ENCODE measurements at regions not wholly inside any gene's neighbourhood (a gene's known extent, or its start where the extent isn't known, plus 50 kb on each side); places are given as distances from the start of the nearest gene placed in this dataset.

- Histone ChIP-seq H3K27ac (no peak overlapping the region), H3K9ac (ENCODE audit: insufficient read length) (no peak overlapping the region), H3K36me3 (ENCODE audit: insufficient read depth, low read length) (no peaks in the 10 kb centered on the region), H3K9me3 (ENCODE audit: low read depth, low read length) (no peaks in the 10 kb centered on the region), H3K4me3 (no peak overlapping the region)
- DNase-seq (ENCODE audit: low read depth, low spot score) = no peak
- no peak for TF ChIP-seq POLR2AphosphoS5 (IDR thresholded peaks at IDR 0.05; ENCODE audit: borderline replicate concordance, low read depth, low read length)
- no peak for TF ChIP-seq EZH2 (IDR thresholded peaks at IDR 0.05)
- no peak for TF ChIP-seq FOXP2 (optimal IDR thresholded peaks at IDR 0.05; ENCODE audit: control extremely low read depth, extremely low read length, insufficient read depth)
These were observed 170.6 kb downstream of the TRMT11 start for GRCh38 chr6:126156973-126157372.

DNA sequence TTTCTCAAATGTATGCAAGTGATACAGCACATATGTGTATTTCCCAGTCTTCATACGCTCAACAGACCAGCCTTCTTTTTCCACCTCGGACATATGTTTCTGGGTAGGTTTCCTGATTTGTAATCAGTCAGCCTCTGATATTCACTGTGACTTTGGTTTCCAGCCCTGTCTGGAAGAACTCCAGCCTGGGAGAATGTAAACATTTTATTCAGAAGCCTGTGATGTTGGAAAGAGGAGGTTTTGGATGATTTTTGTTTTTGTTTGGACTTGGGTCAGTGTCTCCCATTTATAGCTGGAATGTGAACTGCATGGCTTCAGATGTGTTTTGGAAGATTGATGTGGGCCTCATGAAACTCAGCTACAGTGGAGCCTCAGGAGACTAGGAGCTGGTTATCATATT lies 172.2 kb upstream of the CENPW start:
- no peak overlapping the region for H3K9ac ChIP-seq (ENCODE audit: insufficient read length)
- H3K36me3 ChIP-seq (ENCODE audit: insufficient read depth, low read length) = no peaks in the 10 kb centered on the region
- TF ChIP-seq FOXP2 (optimal IDR thresholded peaks at IDR 0.05; ENCODE audit: control extremely low read depth, extremely low read length, insufficient read depth) (no peak), POLR2AphosphoS5 (IDR thresholded peaks at IDR 0.05; ENCODE audit: borderline replicate concordance, low read depth, low read length) (no peak), EZH2 (IDR thresholded peaks at IDR 0.05) (no peak)
- DNase-seq (ENCODE audit: low read depth, low spot score) = no peak
- H3K27ac ChIP-seq = no peak overlapping the region
- no peak overlapping the region for H3K4me3 ChIP-seq
- no peaks in the 10 kb centered on the region for H3K9me3 ChIP-seq (ENCODE audit: low read depth, low read length)

DNA sequence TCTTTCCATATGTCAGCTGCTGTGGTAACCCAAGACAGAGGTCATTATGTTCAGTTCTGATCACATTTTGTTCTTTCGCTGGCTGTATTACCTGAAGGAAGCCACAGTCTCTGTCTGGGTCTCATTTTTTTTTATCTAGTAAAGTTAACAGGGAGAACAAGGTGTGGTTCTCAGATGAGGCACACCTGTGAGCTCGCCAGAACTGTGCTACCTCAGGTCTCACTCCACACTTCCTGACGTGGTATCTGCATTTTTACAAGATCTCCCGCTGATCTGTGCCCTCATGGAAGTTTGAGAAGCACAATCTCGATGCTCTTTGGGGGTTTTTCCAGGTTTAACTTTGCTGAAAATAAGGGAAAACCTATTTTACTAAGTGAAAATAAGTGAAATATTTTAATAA lies 169.5 kb upstream of the CENPW start:
- DNase-seq (ENCODE audit: low read depth, low spot score) = no peak

DNA sequence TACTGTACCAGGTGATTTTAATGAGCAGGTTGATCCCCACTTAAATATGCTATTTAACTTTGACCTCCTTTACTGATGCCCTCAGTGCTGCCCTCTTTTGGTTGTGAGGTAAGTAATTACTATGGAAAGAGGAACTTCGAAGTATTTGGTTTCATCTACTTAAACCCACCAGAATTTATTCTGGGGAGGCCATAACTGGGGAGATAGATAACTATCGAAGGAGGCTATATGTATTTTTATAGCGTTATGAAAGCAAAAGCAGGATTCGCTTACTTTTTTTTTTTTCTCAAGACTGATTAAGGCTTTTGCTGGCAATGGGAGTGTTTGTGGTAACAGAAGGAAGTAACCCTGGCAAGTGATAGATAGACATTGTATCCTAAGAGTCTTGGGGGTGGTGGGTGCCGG lies 168.9 kb upstream of the CENPW start:
- no peak for DNase-seq (ENCODE audit: low read depth, low spot score)
- no peak overlapping the region for H3K4me3 ChIP-seq

More for the DNA sequence above, 169.5 kb upstream of the CENPW start:
- Histone ChIP-seq H3K27ac (no peak overlapping the region), H3K9me3 (ENCODE audit: low read depth, low read length) (no peaks in the 10 kb centered on the region), H3K4me3 (no peak overlapping the region), H3K36me3 (ENCODE audit: insufficient read depth, low read length) (no peaks in the 10 kb centered on the region), H3K9ac (ENCODE audit: insufficient read length) (no peak overlapping the region)
- TF ChIP-seq EZH2 (IDR thresholded peaks at IDR 0.05) (no peak), FOXP2 (optimal IDR thresholded peaks at IDR 0.05; ENCODE audit: control extremely low read depth, extremely low read length, insufficient read depth) (no peak), POLR2AphosphoS5 (IDR thresholded peaks at IDR 0.05; ENCODE audit: borderline replicate concordance, low read depth, low read length) (no peak)

GRCh38 chr6:126172131-126172530 lies 167.8 kb upstream of the CENPW start:
- TF ChIP-seq FOXP2 (optimal IDR thresholded peaks at IDR 0.05; ENCODE audit: control extremely low read depth, extremely low read length, insufficient read depth) (no peak), POLR2AphosphoS5 (IDR thresholded peaks at IDR 0.05; ENCODE audit: borderline replicate concordance, low read depth, low read length) (no peak), EZH2 (IDR thresholded peaks at IDR 0.05) (no peak)
- DNase-seq (ENCODE audit: low read depth, low spot score) = no peak
- no peaks in the 10 kb centered on the region for H3K9me3 ChIP-seq (ENCODE audit: low read depth, low read length)
- H3K27ac ChIP-seq = no peak overlapping the region
- H3K4me3 ChIP-seq = no peak overlapping the region
- no peaks in the 10 kb centered on the region for H3K36me3 ChIP-seq (ENCODE audit: insufficient read depth, low read length)
- H3K9ac ChIP-seq (ENCODE audit: insufficient read length) = no peak overlapping the region

More for the DNA sequence above, 168.9 kb upstream of the CENPW start:
- TF ChIP-seq FOXP2 (optimal IDR thresholded peaks at IDR 0.05; ENCODE audit: control extremely low read depth, extremely low read length, insufficient read depth) (no peak), POLR2AphosphoS5 (IDR thresholded peaks at IDR 0.05; ENCODE audit: borderline replicate concordance, low read depth, low read length) (no peak), EZH2 (IDR thresholded peaks at IDR 0.05) (no peak)
- no peaks in the 10 kb centered on the region for H3K36me3 ChIP-seq (ENCODE audit: insufficient read depth, low read length)
- H3K27ac ChIP-seq = no peak overlapping the region
- no peaks in the 10 kb centered on the region for H3K9me3 ChIP-seq (ENCODE audit: low read depth, low read length)
- no peak overlapping the region for H3K9ac ChIP-seq (ENCODE audit: insufficient read length)

- DNase-seq (ENCODE audit: low read depth, low spot score) = no peak
These were observed 166.7 kb upstream of the CENPW start for GRCh38 chr6:126173265-126173664.

GRCh38 chr6:126174697-126175096 lies 165.2 kb upstream of the CENPW start:
- no peak for DNase-seq (ENCODE audit: low read depth, low spot score)
- no peak overlapping the region for H3K4me3 ChIP-seq
- H3K27ac ChIP-seq = no peak overlapping the region
- no peak overlapping the region for H3K9ac ChIP-seq (ENCODE audit: insufficient read length)
- no peaks in the 10 kb centered on the region for H3K9me3 ChIP-seq (ENCODE audit: low read depth, low read length)
- no peaks in the 10 kb centered on the region for H3K36me3 ChIP-seq (ENCODE audit: insufficient read depth, low read length)
- TF ChIP-seq FOXP2 (optimal IDR thresholded peaks at IDR 0.05; ENCODE audit: control extremely low read depth, extremely low read length, insufficient read depth) (no peak), EZH2 (IDR thresholded peaks at IDR 0.05) (no peak), POLR2AphosphoS5 (IDR thresholded peaks at IDR 0.05; ENCODE audit: borderline replicate concordance, low read depth, low read length) (no peak)

More at GRCh38 chr6:126173265-126173664, 166.7 kb upstream of the CENPW start:
- no peak for TF ChIP-seq EZH2 (IDR thresholded peaks at IDR 0.05)
- no peak for TF ChIP-seq FOXP2 (optimal IDR thresholded peaks at IDR 0.05; ENCODE audit: control extremely low read depth, extremely low read length, insufficient read depth)
- Histone ChIP-seq H3K4me3 (no peak overlapping the region), H3K9ac (ENCODE audit: insufficient read length) (no peak overlapping the region), H3K36me3 (ENCODE audit: insufficient read depth, low read length) (no peaks in the 10 kb centered on the region), H3K27ac (no peak overlapping the region), H3K9me3 (ENCODE audit: low read depth, low read length) (no peaks in the 10 kb centered on the region)

DNA sequence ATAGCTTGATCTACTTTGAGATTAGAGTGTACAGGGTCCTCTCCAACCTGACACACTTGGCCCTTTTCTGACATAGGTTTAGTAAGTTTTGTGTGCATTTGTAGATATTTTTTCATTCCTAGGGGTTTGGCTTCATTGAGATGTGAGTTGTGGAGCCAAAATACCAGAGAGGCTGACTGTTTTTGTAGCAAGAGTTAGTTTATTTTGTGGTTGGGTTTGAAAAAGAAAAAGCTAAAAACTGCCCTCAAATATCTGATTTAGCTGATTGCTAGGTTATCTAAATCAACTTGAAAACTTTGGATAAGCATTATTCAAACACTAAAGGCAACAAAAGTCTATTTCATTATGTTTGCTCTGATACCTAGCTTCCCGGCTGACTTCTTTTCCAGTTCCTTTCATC lies 164.7 kb upstream of the CENPW start:
- Histone ChIP-seq H3K9ac (ENCODE audit: insufficient read length) (no peak overlapping the region), H3K9me3 (ENCODE audit: low read depth, low read length) (no peaks in the 10 kb centered on the region), H3K4me3 (no peak overlapping the region), H3K27ac (no peak overlapping the region), H3K36me3 (ENCODE audit: insufficient read depth, low read length) (no peaks in the 10 kb centered on the region)
- no peak for DNase-seq (ENCODE audit: low read depth, low spot score)
- TF ChIP-seq POLR2AphosphoS5 (IDR thresholded peaks at IDR 0.05; ENCODE audit: borderline replicate concordance, low read depth, low read length) = no peak
- no peak for TF ChIP-seq EZH2 (IDR thresholded peaks at IDR 0.05)
- no peak for TF ChIP-seq FOXP2 (optimal IDR thresholded peaks at IDR 0.05; ENCODE audit: control extremely low read depth, extremely low read length, insufficient read depth)

DNA sequence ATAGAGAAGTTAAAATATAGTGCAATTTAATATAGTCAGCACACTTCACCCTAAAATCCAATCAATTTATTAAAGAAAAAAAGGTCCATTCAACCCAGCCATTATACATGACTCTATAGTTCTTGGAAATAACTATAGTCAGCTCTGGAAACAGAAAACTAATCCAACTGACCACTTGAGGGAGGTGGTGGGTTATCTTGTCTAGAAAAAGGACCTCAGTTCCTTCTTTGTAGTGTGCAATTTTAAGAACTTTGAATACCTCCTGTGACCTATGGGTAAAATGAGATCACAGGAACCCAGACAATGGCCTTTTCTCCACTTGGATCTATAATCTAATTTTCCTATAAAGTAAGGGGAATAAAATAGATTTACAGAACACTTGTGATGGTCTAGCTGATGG lies 163.6 kb upstream of the CENPW start:
- no peak overlapping the region for H3K4me3 ChIP-seq
- no peaks in the 10 kb centered on the region for H3K36me3 ChIP-seq (ENCODE audit: insufficient read depth, low read length)
- TF ChIP-seq POLR2AphosphoS5 (IDR thresholded peaks at IDR 0.05; ENCODE audit: borderline replicate concordance, low read depth, low read length) (no peak), FOXP2 (optimal IDR thresholded peaks at IDR 0.05; ENCODE audit: control extremely low read depth, extremely low read length, insufficient read depth) (no peak), EZH2 (IDR thresholded peaks at IDR 0.05) (no peak)
- no peak overlapping the region for H3K9ac ChIP-seq (ENCODE audit: insufficient read length)
- no peak for DNase-seq (ENCODE audit: low read depth, low spot score)
- H3K9me3 ChIP-seq (ENCODE audit: low read depth, low read length) = no peaks in the 10 kb centered on the region
- no peak overlapping the region for H3K27ac ChIP-seq
